ENCODE measurements at regions not wholly inside any gene's neighbourhood (a gene's known extent, or its start where the extent isn't known, plus 50 kb on each side); places are given as distances from the start of the nearest gene placed in this dataset.

DNA sequence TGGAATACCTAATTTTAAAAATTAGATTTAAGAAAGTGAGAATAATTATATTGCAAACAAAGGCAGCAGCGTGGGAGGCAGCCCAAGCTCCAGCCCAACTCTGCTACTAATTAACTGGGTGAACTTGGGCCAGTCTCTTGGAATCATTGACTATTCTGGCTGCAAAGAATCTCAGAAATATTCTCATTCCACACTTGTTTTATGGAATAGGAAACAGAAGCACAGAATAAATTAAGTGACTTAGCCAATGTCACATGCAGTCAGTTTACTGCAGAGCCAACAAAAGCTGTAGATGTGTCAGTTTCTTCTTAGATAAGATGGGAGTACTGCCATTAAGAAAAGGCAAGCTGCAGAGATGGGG lies 132.6 kb upstream of the FAM9B start:
- TF ChIP-seq CTCF (IDR thresholded peaks at IDR 0.05) (no peak), POLR2A (IDR thresholded peaks at IDR 0.05) (no peak)

Data from adrenal gland (tissue), 5 donors.